ENCODE measurements at regions not wholly inside any gene's neighbourhood (a gene's known extent, or its start where the extent isn't known, plus 50 kb on each side); places are given as distances from the start of the nearest gene placed in this dataset.

DNA sequence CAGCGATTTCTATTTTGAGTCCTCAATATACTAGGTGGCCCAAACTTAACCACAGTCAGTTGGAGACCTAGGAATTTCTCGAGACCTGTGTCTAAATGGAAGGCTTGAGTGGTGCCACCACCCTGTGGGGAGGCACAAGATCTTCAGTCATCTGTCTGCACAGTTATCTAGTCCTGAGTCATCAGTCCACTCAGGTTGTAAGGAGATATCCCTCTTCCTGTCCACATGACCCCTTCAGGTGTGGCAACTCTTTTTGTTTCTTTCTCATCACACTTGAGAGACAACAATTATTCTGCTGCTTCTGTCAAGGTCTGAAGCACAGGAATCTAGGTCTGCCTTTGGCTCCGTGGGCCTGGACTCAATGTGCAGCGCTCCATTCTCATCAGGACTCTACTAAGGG is 64.4 kb upstream of the IBSP start:
- CTCF ChIA-PET = no interaction called here
- no TSS peak for BruUV-seq (replicated peaks)
- Mint-ChIP-seq H3K36me3 (ENCODE audit: insufficient read depth, unreplicated experiment) (no peaks in the 10 kb centered on the region), H3K4me3 (ENCODE audit: unreplicated experiment) (no peak overlapping the region), H3K27me3 (ENCODE audit: insufficient read depth, unreplicated experiment) (no peaks in the 10 kb centered on the region), H3K27ac (ENCODE audit: low read depth, unreplicated experiment) (no peak overlapping the region), H3K4me1 (ENCODE audit: insufficient read depth, unreplicated experiment) (peaks cover 5% of the 10 kb centered on the region), H3K9me3 (ENCODE audit: unreplicated experiment) (no peaks in the 10 kb centered on the region)
- DNase-seq (ENCODE audit: unreplicated experiment) = peak; percentile 9
- POLR2A ChIA-PET = no interaction called here
- TF ChIP-seq, protein P1, sequence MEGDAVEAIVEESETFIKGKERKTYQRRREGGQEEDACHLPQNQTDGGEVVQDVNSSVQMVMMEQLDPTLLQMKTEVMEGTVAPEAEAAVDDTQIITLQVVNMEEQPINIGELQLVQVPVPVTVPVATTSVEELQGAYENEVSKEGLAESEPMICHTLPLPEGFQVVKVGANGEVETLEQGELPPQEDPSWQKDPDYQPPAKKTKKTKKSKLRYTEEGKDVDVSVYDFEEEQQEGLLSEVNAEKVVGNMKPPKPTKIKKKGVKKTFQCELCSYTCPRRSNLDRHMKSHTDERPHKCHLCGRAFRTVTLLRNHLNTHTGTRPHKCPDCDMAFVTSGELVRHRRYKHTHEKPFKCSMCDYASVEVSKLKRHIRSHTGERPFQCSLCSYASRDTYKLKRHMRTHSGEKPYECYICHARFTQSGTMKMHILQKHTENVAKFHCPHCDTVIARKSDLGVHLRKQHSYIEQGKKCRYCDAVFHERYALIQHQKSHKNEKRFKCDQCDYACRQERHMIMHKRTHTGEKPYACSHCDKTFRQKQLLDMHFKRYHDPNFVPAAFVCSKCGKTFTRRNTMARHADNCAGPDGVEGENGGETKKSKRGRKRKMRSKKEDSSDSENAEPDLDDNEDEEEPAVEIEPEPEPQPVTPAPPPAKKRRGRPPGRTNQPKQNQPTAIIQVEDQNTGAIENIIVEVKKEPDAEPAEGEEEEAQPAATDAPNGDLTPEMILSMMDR (IDR thresholded peaks at IDR 0.05; ENCODE audit: unreplicated experiment) = no peak
- intact Hi-C loops (cut with micrococcal nuclease) = no loop called here

DNA sequence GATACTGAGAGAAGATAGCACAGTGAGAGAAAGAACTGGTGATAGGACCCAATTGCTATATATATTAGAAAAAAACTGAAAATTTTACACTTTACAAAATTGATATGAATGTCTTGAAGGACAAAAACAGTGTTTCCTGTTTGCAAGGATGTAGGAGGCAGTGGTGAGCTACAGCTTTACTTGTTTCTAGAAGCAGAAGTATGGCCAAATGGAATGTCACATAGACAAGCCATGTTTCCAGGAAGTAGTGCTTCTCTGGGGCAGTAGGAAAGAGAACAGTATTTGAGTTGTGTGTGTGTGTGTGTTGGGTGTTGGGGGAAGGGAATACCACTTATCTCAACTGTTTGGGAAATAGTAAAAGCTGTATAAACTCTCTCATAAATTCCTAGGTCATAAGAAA is 60.9 kb upstream of the IBSP start:
- Mint-ChIP-seq H3K27ac (ENCODE audit: low read depth, unreplicated experiment) (no peak overlapping the region), H3K4me3 (ENCODE audit: unreplicated experiment) (no peak overlapping the region), H3K4me1 (ENCODE audit: insufficient read depth, unreplicated experiment) (peaks cover 5% of the 10 kb centered on the region), H3K27me3 (ENCODE audit: insufficient read depth, unreplicated experiment) (no peaks in the 10 kb centered on the region), H3K36me3 (ENCODE audit: insufficient read depth, unreplicated experiment) (no peaks in the 10 kb centered on the region), H3K9me3 (ENCODE audit: unreplicated experiment) (no peaks in the 10 kb centered on the region)
- POLR2A ChIA-PET = no interaction called here
- intact Hi-C loops (cut with micrococcal nuclease) = no loop called here
- DNase-seq (ENCODE audit: unreplicated experiment) = no peak
- TF ChIP-seq, protein P1 (IDR thresholded peaks at IDR 0.05; ENCODE audit: unreplicated experiment) = no peak
- CTCF ChIA-PET = interaction anchor here (1.5 kb wide), 1 partner anchor 100 kb away, joined by 5 read pairs; no protein-coding TSS in a partner anchor
- no TSS peak for BruUV-seq (replicated peaks)

DNA sequence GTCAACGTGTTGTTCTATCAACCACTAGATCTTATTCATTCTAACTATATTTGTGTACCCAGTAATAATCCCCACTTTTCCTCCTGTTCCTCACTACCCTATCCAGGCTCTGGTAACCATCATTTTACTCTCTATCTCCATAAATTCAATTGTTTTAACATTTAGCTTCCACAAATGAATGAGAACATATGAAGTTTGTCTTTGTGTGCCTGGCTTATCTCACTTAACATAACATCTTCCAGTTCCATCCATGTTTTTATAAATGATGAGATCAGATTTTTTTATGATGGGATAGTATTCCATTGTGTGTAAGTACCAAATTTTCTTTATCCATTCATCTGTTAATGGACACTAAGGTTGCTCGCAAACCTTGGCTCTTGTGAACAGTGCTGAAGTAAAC is 59.9 kb upstream of the IBSP start:
- H3K36me3 Mint-ChIP-seq (ENCODE audit: insufficient read depth, unreplicated experiment) = no peaks in the 10 kb centered on the region
- no peaks in the 10 kb centered on the region for H3K9me3 Mint-ChIP-seq (ENCODE audit: unreplicated experiment)
- no peak for DNase-seq (ENCODE audit: unreplicated experiment)
- TF ChIP-seq, protein P1 (IDR thresholded peaks at IDR 0.05; ENCODE audit: unreplicated experiment) = no peak
- H3K27ac Mint-ChIP-seq (ENCODE audit: low read depth, unreplicated experiment) = no peak overlapping the region
- CTCF ChIA-PET = interaction anchor here (1.0 to 1.5 kb wide), 2 partner anchors 99 to 195 kb away, joined by 5 read pairs; no protein-coding TSS in a partner anchor
- no peaks in the 10 kb centered on the region for H3K27me3 Mint-ChIP-seq (ENCODE audit: insufficient read depth, unreplicated experiment)
- no peak overlapping the region for H3K4me3 Mint-ChIP-seq (ENCODE audit: unreplicated experiment)
- intact Hi-C loops (cut with micrococcal nuclease) = no loop called here
- no TSS peak for BruUV-seq (replicated peaks)
- POLR2A ChIA-PET = no interaction called here
- H3K4me1 Mint-ChIP-seq (ENCODE audit: insufficient read depth, unreplicated experiment) = peaks cover under 1% of the 10 kb centered on the region

DNA sequence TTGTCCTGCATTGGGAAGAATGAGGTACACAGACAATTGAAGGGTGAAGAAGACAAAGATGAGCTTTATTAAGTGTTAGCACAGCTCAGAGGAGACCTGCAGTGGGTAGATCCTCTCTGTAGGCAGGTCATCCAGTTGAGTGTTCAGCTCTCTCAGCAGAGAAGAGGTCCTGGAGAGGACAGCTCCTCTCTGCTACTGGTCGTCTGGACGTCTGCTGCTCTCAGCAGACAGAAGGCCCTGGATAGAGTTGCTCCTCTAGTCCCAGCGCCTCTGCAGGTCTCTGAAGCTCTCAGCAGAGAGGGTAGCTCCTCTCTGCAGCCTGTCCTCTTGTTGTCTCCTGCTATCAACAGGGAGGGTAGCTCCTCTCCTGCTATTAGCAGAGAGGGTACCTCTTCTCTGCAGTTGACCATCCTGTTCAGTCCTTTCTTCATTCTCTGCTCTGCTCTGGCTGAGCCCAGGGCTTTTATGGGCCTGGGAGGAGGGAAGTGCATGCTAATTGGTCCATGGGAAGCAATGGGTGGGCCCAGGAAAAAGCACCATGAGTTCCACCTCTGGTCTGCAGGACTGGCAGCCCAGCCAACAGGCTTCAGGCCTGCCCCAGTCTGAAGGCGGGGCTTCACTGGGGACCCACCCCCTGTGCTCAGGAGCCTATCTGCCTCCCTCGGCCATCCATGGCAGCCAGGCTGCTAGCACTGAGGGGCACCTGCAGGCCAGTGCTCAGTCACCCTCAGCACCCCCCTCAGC is 54.1 kb upstream of the IBSP start:
- ChIA-PET CTCF (no interaction called here), POLR2A (interaction anchor here (0.8 kb wide), 1 partner anchor 13 kb away, joined by 3 read pairs; no protein-coding TSS in a partner anchor)
- intact Hi-C loops (cut with micrococcal nuclease) = no loop called here
- no peak overlapping the region for H3K4me3 Mint-ChIP-seq (ENCODE audit: unreplicated experiment)
- no peaks in the 10 kb centered on the region for H3K27me3 Mint-ChIP-seq (ENCODE audit: insufficient read depth, unreplicated experiment)
- no peaks in the 10 kb centered on the region for H3K9me3 Mint-ChIP-seq (ENCODE audit: unreplicated experiment)
- H3K4me1 Mint-ChIP-seq (ENCODE audit: insufficient read depth, unreplicated experiment) = no peaks in the 10 kb centered on the region
- no TSS peak for BruUV-seq (replicated peaks)
- DNase-seq (ENCODE audit: unreplicated experiment) = no peak
- H3K36me3 Mint-ChIP-seq (ENCODE audit: insufficient read depth, unreplicated experiment) = no peaks in the 10 kb centered on the region
- TF ChIP-seq, protein P1 (IDR thresholded peaks at IDR 0.05; ENCODE audit: unreplicated experiment) = no peak
- H3K27ac Mint-ChIP-seq (ENCODE audit: low read depth, unreplicated experiment) = no peak overlapping the region

All from MCF 10A (cell line).